ENCODE measurements at regions not wholly inside any gene's neighbourhood (a gene's known extent, or its start where the extent isn't known, plus 50 kb on each side); places are given as distances from the start of the nearest gene placed in this dataset.

DNA sequence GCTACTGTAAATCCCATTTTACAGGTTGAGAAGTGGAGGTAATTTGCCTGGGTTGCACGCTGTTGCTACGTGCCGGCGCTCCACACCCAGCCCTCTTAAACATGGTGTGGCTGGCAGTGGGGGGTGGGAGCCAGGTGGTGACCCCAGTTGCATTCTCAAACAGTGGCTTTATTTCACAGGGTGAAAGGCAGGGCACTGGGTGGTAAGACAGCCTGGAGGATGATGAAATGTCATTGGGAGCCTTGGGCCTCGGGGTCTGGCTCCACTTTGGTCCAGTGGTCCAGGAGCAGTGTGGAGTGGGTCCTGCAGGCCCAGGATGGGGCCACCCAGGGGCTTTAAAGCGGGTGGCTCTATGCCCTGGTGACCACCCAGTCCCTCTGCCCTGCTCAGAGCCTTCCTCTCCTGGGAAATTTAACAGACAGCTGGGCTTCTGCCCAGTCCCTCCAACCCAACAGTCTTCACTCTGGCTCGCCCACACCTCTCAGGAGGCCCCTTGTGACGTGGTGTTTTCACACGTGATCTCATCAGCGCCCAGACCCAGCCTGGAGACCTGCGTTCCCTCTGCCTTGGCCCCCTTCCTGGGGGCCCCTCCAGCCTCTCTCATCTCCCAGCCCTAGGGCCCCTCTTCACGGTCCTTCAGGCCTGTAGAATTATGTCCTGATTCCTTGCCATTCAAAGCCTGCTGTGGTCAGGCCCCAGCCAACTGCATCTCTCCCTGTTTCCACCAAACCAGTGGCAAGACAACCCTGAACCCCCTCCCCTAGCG, 92.5 kb downstream of the INHBB start (continued):
- TF ChIP-seq, protein P1, sequence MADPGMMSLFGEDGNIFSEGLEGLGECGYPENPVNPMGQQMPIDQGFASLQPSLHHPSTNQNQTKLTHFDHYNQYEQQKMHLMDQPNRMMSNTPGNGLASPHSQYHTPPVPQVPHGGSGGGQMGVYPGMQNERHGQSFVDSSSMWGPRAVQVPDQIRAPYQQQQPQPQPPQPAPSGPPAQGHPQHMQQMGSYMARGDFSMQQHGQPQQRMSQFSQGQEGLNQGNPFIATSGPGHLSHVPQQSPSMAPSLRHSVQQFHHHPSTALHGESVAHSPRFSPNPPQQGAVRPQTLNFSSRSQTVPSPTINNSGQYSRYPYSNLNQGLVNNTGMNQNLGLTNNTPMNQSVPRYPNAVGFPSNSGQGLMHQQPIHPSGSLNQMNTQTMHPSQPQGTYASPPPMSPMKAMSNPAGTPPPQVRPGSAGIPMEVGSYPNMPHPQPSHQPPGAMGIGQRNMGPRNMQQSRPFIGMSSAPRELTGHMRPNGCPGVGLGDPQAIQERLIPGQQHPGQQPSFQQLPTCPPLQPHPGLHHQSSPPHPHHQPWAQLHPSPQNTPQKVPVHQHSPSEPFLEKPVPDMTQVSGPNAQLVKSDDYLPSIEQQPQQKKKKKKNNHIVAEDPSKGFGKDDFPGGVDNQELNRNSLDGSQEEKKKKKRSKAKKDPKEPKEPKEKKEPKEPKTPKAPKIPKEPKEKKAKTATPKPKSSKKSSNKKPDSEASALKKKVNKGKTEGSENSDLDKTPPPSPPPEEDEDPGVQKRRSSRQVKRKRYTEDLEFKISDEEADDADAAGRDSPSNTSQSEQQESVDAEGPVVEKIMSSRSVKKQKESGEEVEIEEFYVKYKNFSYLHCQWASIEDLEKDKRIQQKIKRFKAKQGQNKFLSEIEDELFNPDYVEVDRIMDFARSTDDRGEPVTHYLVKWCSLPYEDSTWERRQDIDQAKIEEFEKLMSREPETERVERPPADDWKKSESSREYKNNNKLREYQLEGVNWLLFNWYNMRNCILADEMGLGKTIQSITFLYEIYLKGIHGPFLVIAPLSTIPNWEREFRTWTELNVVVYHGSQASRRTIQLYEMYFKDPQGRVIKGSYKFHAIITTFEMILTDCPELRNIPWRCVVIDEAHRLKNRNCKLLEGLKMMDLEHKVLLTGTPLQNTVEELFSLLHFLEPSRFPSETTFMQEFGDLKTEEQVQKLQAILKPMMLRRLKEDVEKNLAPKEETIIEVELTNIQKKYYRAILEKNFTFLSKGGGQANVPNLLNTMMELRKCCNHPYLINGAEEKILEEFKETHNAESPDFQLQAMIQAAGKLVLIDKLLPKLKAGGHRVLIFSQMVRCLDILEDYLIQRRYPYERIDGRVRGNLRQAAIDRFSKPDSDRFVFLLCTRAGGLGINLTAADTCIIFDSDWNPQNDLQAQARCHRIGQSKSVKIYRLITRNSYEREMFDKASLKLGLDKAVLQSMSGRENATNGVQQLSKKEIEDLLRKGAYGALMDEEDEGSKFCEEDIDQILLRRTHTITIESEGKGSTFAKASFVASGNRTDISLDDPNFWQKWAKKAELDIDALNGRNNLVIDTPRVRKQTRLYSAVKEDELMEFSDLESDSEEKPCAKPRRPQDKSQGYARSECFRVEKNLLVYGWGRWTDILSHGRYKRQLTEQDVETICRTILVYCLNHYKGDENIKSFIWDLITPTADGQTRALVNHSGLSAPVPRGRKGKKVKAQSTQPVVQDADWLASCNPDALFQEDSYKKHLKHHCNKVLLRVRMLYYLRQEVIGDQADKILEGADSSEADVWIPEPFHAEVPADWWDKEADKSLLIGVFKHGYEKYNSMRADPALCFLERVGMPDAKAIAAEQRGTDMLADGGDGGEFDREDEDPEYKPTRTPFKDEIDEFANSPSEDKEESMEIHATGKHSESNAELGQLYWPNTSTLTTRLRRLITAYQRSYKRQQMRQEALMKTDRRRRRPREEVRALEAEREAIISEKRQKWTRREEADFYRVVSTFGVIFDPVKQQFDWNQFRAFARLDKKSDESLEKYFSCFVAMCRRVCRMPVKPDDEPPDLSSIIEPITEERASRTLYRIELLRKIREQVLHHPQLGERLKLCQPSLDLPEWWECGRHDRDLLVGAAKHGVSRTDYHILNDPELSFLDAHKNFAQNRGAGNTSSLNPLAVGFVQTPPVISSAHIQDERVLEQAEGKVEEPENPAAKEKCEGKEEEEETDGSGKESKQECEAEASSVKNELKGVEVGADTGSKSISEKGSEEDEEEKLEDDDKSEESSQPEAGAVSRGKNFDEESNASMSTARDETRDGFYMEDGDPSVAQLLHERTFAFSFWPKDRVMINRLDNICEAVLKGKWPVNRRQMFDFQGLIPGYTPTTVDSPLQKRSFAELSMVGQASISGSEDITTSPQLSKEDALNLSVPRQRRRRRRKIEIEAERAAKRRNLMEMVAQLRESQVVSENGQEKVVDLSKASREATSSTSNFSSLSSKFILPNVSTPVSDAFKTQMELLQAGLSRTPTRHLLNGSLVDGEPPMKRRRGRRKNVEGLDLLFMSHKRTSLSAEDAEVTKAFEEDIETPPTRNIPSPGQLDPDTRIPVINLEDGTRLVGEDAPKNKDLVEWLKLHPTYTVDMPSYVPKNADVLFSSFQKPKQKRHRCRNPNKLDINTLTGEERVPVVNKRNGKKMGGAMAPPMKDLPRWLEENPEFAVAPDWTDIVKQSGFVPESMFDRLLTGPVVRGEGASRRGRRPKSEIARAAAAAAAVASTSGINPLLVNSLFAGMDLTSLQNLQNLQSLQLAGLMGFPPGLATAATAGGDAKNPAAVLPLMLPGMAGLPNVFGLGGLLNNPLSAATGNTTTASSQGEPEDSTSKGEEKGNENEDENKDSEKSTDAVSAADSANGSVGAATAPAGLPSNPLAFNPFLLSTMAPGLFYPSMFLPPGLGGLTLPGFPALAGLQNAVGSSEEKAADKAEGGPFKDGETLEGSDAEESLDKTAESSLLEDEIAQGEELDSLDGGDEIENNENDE (IDR thresholded peaks at IDR 0.05; ENCODE audit: insufficient replicate concordance, low read length) = no peak
- no peak for TF ChIP-seq YY1 (IDR thresholded peaks at IDR 0.05; ENCODE audit: low read depth, low read length)
- TF ChIP-seq KDM5A (IDR thresholded peaks at IDR 0.05; ENCODE audit: low read length) = no peak
- TF ChIP-seq BCL11A (IDR thresholded peaks at IDR 0.05; ENCODE audit: low read depth in 2 of 2, low read length in 2 of 2) = no peak
- TF ChIP-seq GABPA (IDR thresholded peaks at IDR 0.05; ENCODE audit: borderline replicate concordance, insufficient read depth, low read length) = no peak
- no peak for TF ChIP-seq BRCA1 (IDR thresholded peaks at IDR 0.05; ENCODE audit: low read depth, low read length)
- no peak for TF ChIP-seq RNF2 (IDR thresholded peaks at IDR 0.05; ENCODE audit: borderline replicate concordance, low read depth, low read length, missing control alignments, poor library complexity, severe bottlenecking)
- no peak for TF ChIP-seq ZNF274 (IDR thresholded peaks at IDR 0.05; ENCODE audit: borderline replicate concordance, extremely low read depth, low read length)
- TF ChIP-seq, protein P2, sequence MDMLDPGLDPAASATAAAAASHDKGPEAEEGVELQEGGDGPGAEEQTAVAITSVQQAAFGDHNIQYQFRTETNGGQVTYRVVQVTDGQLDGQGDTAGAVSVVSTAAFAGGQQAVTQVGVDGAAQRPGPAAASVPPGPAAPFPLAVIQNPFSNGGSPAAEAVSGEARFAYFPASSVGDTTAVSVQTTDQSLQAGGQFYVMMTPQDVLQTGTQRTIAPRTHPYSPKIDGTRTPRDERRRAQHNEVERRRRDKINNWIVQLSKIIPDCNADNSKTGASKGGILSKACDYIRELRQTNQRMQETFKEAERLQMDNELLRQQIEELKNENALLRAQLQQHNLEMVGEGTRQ (IDR thresholded peaks at IDR 0.05; ENCODE audit: low read length) = no peak
